Suprapubic skin (tissue), 4 donors: ENCODE measurements at regions not wholly inside any gene's neighbourhood (a gene's known extent, or its start where the extent isn't known, plus 50 kb on each side); places are given as distances from the start of the nearest gene placed in this dataset.

Experiments
- DNase-seq, 2 donors: peaks; one replicate each; pipeline ENCODE4 v3.0.0-alpha.2; 2019; ENCODE audit warnings: low spot score in 2 of 2
- H3K27ac ChIP-seq: fragments of 200-600 bp; sonication (generic); one replicate; pipeline ENCODE4 v1.5.1; 2019
- H3K27me3 ChIP-seq: fragments of 200-600 bp; sonication (generic); one replicate; pipeline ENCODE4 v1.5.1; 2019
- H3K36me3 ChIP-seq: fragments of 200-600 bp; sonication (generic); one replicate; pipeline ENCODE4 v1.5.1; 2019
- H3K4me1 ChIP-seq: fragments of 200-600 bp; sonication (generic); one replicate; pipeline ENCODE4 v1.5.1; 2019
- H3K4me3 ChIP-seq: fragments of 200-600 bp; sonication (generic); one replicate; pipeline ENCODE4 v1.5.1; 2019; ENCODE audit warnings: mild to moderate bottlenecking
- H3K9me3 ChIP-seq: fragments of 200-600 bp; sonication (generic); one replicate; pipeline ENCODE4 v1.5.1; 2019
- EP300 ChIP-seq: sonication (generic); formaldehyde crosslinking; IDR thresholded peaks from one replicate; pipeline ENCODE4 v1.6.1; 2017; ENCODE audit warnings: antibody characterized with exemption
- POLR2A ChIP-seq, 2 donors: fragments of 450-650 bp; IDR thresholded peaks; one replicate each; pipeline ENCODE4 v1.6.1; 2017; ENCODE audit warnings: antibody characterized with exemption in 2 of 2, mild to moderate bottlenecking in 2 of 2, moderate library complexity in 2 of 2
- POLR2AphosphoS5 ChIP-seq, 3 donors: sonication (generic); formaldehyde crosslinking; IDR thresholded peaks; one replicate each; pipeline ENCODE4 v1.6.1; 2017; ENCODE audit warnings: antibody characterized with exemption in 3 of 3
- WGBS: methylation state at CpG from one replicate; pipeline ENCODE4 v1.1.5; 2018; 5-methylcytosine and 5-hydroxymethylcytosine counted together
- TF ChIP-seq, protein P1 (sequence below), 2 donors: fragments of 200-600 bp in 1 of 2; fragments of 450-650 bp in 1 of 2; sonication (generic) in 1 of 2; IDR thresholded peaks; one replicate each; pipeline ENCODE4 v1.5.1; 2016 to 2019; ENCODE audit warnings: antibody characterized with exemption in 2 of 2, mild to moderate bottlenecking in 1 of 2, moderate library complexity in 1 of 2

DNA sequence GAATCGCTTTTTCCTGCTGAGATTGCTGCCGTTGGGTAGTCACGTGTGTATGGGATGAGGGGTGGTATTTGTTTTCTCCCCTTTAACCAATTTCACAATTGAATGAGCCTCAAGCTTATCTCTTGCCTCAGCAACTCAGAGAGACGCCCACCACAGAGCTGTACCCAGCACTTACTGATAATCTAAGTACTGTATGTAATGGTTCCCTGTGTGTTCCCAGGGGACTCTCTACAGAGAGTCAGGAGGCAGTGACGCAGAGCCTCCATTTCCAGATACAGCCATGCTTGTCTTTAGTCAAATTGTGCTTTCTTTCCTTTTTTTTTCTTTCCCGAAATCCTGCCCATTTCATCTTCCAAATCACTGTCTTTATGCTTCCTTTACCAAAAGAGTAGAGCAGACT is 1102.1 kb upstream of the KLHL29 start:
- Histone ChIP-seq H3K9me3 (no peaks in the 10 kb centered on the region), H3K36me3 (no peaks in the 10 kb centered on the region), H3K27me3 (no peaks in the 10 kb centered on the region), H3K27ac (no peak overlapping the region), H3K4me3 (no peak overlapping the region), H3K4me1 (peaks cover 4% of the 10 kb centered on the region)
- TF ChIP-seq POLR2A (IDR thresholded peaks at IDR 0.05) (no peak), POLR2AphosphoS5 (IDR thresholded peaks at IDR 0.05) (no peak), EP300 (no peak)
- TF ChIP-seq, protein P1, sequence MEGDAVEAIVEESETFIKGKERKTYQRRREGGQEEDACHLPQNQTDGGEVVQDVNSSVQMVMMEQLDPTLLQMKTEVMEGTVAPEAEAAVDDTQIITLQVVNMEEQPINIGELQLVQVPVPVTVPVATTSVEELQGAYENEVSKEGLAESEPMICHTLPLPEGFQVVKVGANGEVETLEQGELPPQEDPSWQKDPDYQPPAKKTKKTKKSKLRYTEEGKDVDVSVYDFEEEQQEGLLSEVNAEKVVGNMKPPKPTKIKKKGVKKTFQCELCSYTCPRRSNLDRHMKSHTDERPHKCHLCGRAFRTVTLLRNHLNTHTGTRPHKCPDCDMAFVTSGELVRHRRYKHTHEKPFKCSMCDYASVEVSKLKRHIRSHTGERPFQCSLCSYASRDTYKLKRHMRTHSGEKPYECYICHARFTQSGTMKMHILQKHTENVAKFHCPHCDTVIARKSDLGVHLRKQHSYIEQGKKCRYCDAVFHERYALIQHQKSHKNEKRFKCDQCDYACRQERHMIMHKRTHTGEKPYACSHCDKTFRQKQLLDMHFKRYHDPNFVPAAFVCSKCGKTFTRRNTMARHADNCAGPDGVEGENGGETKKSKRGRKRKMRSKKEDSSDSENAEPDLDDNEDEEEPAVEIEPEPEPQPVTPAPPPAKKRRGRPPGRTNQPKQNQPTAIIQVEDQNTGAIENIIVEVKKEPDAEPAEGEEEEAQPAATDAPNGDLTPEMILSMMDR (IDR thresholded peaks at IDR 0.05): no peak
- 79% methylated on average over 6 of the region's 6 CpGs for WGBS
- no peak for DNase-seq

DNA sequence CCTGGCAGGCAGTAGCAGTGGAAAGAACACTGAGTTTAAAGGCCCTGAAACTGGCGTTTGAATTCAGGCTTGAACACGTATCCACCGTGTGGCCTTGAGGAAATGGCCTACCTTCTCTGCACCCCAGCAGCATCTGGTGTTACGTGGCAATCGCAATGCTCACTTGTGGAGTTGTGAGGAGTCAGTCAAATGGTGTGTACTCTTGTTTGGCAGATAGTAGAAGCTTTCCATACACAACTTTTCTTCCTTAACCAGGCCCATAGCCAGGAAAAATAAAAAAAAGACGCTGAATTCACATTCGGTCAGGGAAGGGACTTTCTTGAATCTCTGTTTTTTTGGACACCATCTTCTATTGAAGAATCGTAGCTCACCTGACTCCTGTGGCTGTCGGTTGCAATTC is 1101.5 kb upstream of the KLHL29 start:
- Histone ChIP-seq H3K36me3 (no peaks in the 10 kb centered on the region), H3K9me3 (no peaks in the 10 kb centered on the region), H3K4me3 (no peak overlapping the region), H3K27ac (no peak overlapping the region), H3K27me3 (no peaks in the 10 kb centered on the region), H3K4me1 (peaks cover 4% of the 10 kb centered on the region)
- no peak for TF ChIP-seq POLR2A (IDR thresholded peaks at IDR 0.05)
- TF ChIP-seq POLR2AphosphoS5 (IDR thresholded peaks at IDR 0.05): no peak
- TF ChIP-seq, protein P1 (IDR thresholded peaks at IDR 0.05): no peak
- TF ChIP-seq EP300: no peak
- no peak for DNase-seq
- 83% methylated on average over 9 of the region's 9 CpGs for WGBS

DNA sequence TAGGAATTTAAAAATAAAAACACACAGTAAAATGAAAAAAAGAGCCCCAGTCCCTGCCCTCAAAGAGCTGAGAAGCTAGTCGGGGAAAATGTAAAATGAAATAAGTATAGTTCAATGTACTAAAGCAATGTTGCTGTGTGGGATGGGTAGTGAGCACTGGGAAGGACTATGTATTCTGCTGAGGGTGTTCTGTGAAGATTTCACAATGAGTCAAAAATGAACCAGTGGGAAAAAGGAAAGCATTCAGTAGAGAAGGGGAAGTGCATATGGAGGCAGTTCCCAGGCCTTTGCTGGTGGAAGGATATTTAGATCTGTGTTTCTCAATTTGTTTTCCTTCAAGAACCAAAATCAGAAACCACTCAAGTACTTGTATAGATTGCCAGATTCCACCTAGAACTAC is 1094.7 kb upstream of the KLHL29 start:
- 83% methylated on average over 1 of the region's 1 CpG for WGBS
- TF ChIP-seq, protein P1 (IDR thresholded peaks at IDR 0.05): no peak
- TF ChIP-seq POLR2A (IDR thresholded peaks at IDR 0.05) (no peak), EP300 (no peak), POLR2AphosphoS5 (IDR thresholded peaks at IDR 0.05) (no peak)

DNA sequence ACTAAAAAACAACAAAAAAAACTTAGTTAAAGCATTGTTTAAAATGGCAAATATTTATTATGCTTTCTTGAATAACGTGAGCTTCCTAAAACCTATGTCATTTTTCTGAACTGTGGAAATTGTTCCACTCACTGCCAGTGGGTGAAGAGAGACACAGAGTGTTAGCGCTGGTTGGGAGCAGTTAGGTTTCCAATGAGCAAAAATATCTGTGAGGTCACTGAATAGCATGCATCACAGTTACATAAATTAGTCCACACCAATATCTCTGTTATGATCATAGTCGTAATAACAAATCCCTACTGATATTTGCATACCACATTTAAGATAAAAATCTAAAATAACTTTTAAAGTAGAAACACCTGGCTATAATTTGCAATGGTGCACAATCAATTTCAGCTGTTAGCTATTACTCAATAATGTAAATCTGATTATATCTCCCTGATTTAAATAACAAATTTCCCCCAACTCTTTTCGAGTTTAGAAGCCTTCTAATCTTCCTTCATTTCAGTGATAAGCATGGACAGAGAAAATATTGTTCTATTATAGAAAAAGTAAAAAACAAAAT is 1094.0 kb upstream of the KLHL29 start:
- TF ChIP-seq POLR2AphosphoS5 (IDR thresholded peaks at IDR 0.05) (no peak), EP300 (no peak), POLR2A (IDR thresholded peaks at IDR 0.05) (no peak)
- TF ChIP-seq, protein P1 (IDR thresholded peaks at IDR 0.05): no peak
- Histone ChIP-seq H3K4me3 (no peak overlapping the region), H3K36me3 (no peaks in the 10 kb centered on the region), H3K27ac (no peak overlapping the region), H3K27me3 (no peaks in the 10 kb centered on the region), H3K4me1 (no peaks in the 10 kb centered on the region), H3K9me3 (no peaks in the 10 kb centered on the region)
- 43% methylated on average over 4 of the region's 4 CpGs for WGBS
- DNase-seq: no peak

More for the DNA sequence above, 1094.7 kb upstream of the KLHL29 start:
- no peak overlapping the region for H3K27ac ChIP-seq
- H3K9me3 ChIP-seq: no peaks in the 10 kb centered on the region
- H3K36me3 ChIP-seq: no peaks in the 10 kb centered on the region
- no peaks in the 10 kb centered on the region for H3K4me1 ChIP-seq
- no peaks in the 10 kb centered on the region for H3K27me3 ChIP-seq
- no peak for DNase-seq
- no peak overlapping the region for H3K4me3 ChIP-seq

DNA sequence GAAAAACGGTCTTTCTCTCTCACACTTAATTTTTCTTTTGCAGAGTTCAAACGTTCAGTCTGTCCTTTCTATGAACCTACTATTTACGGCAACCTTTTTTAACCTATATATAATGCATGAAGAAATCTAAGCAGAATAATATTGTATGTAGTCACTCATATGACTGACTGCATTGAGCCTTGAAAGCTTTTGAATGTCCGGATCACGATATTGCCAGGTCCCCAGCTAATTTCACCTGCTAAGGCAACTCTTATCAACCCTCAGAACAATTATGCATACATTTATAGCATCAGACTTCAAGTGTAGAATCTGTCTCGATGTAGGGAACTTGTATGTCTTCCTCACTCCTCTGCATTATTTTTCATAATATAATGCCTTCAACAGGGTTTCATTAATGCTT is 1083.8 kb upstream of the KLHL29 start:
- WGBS: 76% methylated on average over 6 of the region's 6 CpGs
- no peaks in the 10 kb centered on the region for H3K9me3 ChIP-seq
- TF ChIP-seq, protein P1 (IDR thresholded peaks at IDR 0.05): no peak
- TF ChIP-seq POLR2AphosphoS5 (IDR thresholded peaks at IDR 0.05) (no peak), EP300 (no peak), POLR2A (IDR thresholded peaks at IDR 0.05) (no peak)
- no peaks in the 10 kb centered on the region for H3K4me1 ChIP-seq
- no peaks in the 10 kb centered on the region for H3K27me3 ChIP-seq
- H3K27ac ChIP-seq: no peak overlapping the region
- DNase-seq: no peak
- H3K36me3 ChIP-seq: no peaks in the 10 kb centered on the region
- no peak overlapping the region for H3K4me3 ChIP-seq
